Testis (tissue), 2 donors: ENCODE measurements at regions not wholly inside any gene's neighbourhood (a gene's known extent, or its start where the extent isn't known, plus 50 kb on each side); places are given as distances from the start of the nearest gene placed in this dataset.

ENCODE experiments used
- DNase-seq: peaks from one replicate; pipeline ENCODE4 v3.0.0-alpha.2; 2019
- H3K27ac ChIP-seq, 2 donors: fragments of 200-600 bp; sonication (generic); one replicate each; pipeline ENCODE4 v1.5.1; 2019
- H3K27me3 ChIP-seq: fragments of 200-600 bp; sonication (generic); one replicate; pipeline ENCODE4 v1.5.1; 2019
- H3K36me3 ChIP-seq: fragments of 200-600 bp; sonication (generic); one replicate; pipeline ENCODE4 v1.5.1; 2017; ENCODE audit warnings: low read depth; ENCODE audit errors: missing control alignments
- H3K4me1 ChIP-seq: fragments of 200-600 bp; sonication (generic); one replicate; pipeline ENCODE4 v1.5.1; 2019
- H3K4me3 ChIP-seq, 2 donors: fragments of 200-600 bp; sonication (generic); one replicate each; pipeline ENCODE4 v1.5.1; 2017 to 2019
- H3K9me3 ChIP-seq: fragments of 200-600 bp; sonication (generic); one replicate; pipeline ENCODE4 v1.5.1; 2017
- POLR2A ChIP-seq: fragments of 450-650 bp; IDR thresholded peaks from one replicate; pipeline ENCODE4 v1.6.1; 2017; ENCODE audit warnings: antibody characterized with exemption, mild to moderate bottlenecking, moderate library complexity
- WGBS, 2 donors: methylation state at CpG; one replicate each; pipeline ENCODE4 v1.1.5; 2018; 5-methylcytosine and 5-hydroxymethylcytosine counted together
- intact Hi-C: fragments of 100-400 bp; cut with DNase I; formaldehyde crosslinking; loops from one replicate; pipeline ENCODE4 v1.15.1; 2023; ENCODE audit warnings: low total_unique reads
- TF ChIP-seq, protein P1 (sequence below), 3 experiments: fragments of 450-650 bp in 2 of 3; fragments of 200-600 bp in 1 of 3; sonication (generic) in 1 of 3; IDR thresholded peaks; one replicate each; pipeline ENCODE4 v1.5.1; 2016 to 2019; ENCODE audit warnings: antibody characterized with exemption in 3 of 3, mild to moderate bottlenecking in 2 of 3, moderate library complexity in 1 of 3

DNA sequence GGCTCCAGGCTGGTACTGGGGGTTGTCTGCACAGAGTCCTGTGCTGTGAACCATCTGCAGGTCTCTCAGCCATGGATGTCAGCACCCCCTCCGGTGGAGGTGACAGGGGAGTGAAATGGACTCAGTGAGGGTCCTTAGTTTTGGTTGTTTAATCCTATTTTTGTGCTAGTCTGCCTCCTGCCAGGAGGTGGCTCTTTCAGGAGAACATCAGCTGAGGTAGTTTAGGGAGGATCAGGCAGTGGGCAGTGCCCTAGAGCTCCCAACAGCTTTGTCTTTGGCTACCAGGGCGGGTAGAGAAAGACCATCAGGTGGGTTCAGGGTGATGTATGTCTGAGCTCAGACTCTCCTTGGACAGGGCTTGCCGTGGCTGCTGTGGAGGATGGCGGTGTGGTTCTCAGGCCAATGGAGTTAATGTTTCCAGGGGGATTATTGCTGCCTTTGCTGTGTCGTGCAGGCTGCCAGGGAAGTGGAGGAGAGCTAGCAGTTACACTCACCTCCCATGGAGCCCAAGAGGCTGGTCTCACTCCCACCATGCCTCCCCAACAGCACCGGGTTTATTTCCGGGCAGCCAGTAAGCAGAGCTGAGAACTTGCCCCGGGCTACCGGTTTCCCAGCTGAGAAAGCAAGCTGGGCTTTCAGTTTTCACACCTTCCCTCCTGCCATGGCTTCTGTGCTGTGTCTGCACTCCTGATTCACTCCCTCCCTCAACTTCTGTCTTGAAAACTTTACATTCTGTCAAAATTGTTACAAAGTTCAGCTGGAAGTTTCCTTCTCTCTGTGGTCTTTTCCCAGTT lies 563.4 kb downstream of the XIRP2 start:
- Histone ChIP-seq H3K27ac (no peak overlapping the region), H3K4me3 (no peak overlapping the region), H3K9me3 (no peaks in the 10 kb centered on the region), H3K36me3 (no peaks in the 10 kb centered on the region), H3K27me3 (no peaks in the 10 kb centered on the region), H3K4me1 (no peaks in the 10 kb centered on the region)
- TF ChIP-seq POLR2A: no peak
- TF ChIP-seq, protein P1, sequence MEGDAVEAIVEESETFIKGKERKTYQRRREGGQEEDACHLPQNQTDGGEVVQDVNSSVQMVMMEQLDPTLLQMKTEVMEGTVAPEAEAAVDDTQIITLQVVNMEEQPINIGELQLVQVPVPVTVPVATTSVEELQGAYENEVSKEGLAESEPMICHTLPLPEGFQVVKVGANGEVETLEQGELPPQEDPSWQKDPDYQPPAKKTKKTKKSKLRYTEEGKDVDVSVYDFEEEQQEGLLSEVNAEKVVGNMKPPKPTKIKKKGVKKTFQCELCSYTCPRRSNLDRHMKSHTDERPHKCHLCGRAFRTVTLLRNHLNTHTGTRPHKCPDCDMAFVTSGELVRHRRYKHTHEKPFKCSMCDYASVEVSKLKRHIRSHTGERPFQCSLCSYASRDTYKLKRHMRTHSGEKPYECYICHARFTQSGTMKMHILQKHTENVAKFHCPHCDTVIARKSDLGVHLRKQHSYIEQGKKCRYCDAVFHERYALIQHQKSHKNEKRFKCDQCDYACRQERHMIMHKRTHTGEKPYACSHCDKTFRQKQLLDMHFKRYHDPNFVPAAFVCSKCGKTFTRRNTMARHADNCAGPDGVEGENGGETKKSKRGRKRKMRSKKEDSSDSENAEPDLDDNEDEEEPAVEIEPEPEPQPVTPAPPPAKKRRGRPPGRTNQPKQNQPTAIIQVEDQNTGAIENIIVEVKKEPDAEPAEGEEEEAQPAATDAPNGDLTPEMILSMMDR (IDR thresholded peaks at IDR 0.05): no peak
- DNase-seq: no peak
- WGBS, 2 donors: 83 to 87% methylated on average over 6 to 9 of the region's 9 CpGs
- intact Hi-C loops: no loop called here

DNA sequence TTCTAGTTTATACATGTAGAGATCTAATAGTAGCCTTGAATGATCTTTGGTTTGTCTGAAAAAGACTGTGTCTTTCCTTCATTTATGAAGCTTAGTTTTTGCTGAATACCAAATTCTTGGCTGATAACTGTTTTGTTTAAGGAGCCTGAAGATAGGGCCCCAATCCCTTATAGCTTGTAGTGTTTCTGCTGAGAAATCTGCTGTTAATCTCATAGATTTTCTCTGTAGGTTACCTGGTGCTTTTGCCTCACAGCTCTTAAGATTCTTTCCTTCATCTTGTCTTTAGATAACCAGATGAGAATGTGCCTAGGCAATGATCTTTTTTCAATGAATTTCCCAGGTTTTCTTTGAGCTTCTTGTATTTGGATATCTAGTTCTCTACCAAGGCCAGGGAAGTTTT lies 562.1 kb downstream of the XIRP2 start:
- H3K27me3 ChIP-seq: no peaks in the 10 kb centered on the region

DNA sequence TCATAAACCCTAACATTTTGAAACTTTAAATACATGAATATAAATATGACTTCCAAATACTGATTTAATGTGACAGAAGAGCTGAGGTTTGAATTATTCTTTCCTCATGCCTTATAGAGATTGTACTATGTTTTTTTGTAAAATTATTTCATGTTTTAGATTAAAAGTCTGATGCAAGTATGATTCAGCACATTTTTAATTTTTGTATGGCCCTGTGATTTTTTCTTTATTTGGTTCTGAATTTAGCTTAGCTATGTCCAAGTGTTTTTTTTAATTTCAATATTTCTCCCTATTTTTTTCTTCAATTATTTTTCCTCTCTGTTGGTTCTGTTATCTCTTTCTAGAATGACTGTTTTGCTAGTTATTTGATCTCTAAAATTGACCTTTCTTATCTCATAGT lies 552.1 kb downstream of the XIRP2 start:
- no peak for DNase-seq
- TF ChIP-seq, protein P1 (IDR thresholded peaks at IDR 0.05): no peak
- TF ChIP-seq POLR2A: no peak
- Histone ChIP-seq H3K27ac (no peak overlapping the region), H3K4me1 (no peaks in the 10 kb centered on the region), H3K27me3 (no peaks in the 10 kb centered on the region), H3K4me3 (no peak overlapping the region), H3K9me3 (no peaks in the 10 kb centered on the region), H3K36me3 (no peaks in the 10 kb centered on the region)
- intact Hi-C loops: no loop called here

More for the DNA sequence above, 562.1 kb downstream of the XIRP2 start:
- no peaks in the 10 kb centered on the region for H3K9me3 ChIP-seq
- DNase-seq: no peak
- no peaks in the 10 kb centered on the region for H3K4me1 ChIP-seq
- intact Hi-C loops: no loop called here
- H3K36me3 ChIP-seq: no peaks in the 10 kb centered on the region
- H3K27ac ChIP-seq: no peak overlapping the region
- H3K4me3 ChIP-seq: no peak overlapping the region
- TF ChIP-seq POLR2A: no peak
- TF ChIP-seq, protein P1 (IDR thresholded peaks at IDR 0.05): no peak

GRCh38 chr2:167438206-167438605 lies 549.9 kb downstream of the XIRP2 start:
- Histone ChIP-seq H3K4me3 (no peak overlapping the region), H3K27me3 (no peaks in the 10 kb centered on the region), H3K4me1 (no peaks in the 10 kb centered on the region), H3K36me3 (no peaks in the 10 kb centered on the region), H3K9me3 (no peaks in the 10 kb centered on the region), H3K27ac (no peak overlapping the region)
- TF ChIP-seq, protein P1 (IDR thresholded peaks at IDR 0.05): no peak
- no peak for TF ChIP-seq POLR2A
- DNase-seq: no peak
- intact Hi-C loops: no loop called here
- 80 to 81% methylated on average over 2 of the region's 2 CpGs for WGBS, 2 donors

DNA sequence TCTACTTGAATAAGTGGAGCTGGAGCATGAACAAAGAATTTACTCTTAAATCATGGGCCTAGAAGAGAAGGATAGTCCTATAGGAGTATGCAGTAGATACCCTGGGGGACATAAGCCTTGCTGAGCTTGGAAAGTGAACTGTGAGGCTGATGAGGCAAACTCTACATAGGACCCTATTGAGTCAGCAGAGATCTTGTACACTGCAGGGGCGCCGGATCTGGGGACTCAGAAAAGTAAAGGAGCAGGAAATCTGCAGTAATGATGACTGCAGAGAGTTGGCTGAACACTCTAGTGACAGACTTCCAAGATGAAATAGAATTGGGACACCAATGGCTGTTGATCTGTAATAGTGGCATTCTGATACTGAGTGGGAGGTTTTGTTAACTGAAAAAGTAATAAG lies 543.7 kb downstream of the XIRP2 start:
- no peaks in the 10 kb centered on the region for H3K9me3 ChIP-seq
- intact Hi-C loops: no loop called here
- no peak overlapping the region for H3K27ac ChIP-seq
- H3K4me3 ChIP-seq: no peak overlapping the region
- no peaks in the 10 kb centered on the region for H3K27me3 ChIP-seq
- no peaks in the 10 kb centered on the region for H3K36me3 ChIP-seq
- WGBS, 2 donors: 76 to 92% methylated on average over 2 of the region's 2 CpGs
- DNase-seq: no peak
- TF ChIP-seq POLR2A: no peak
- TF ChIP-seq, protein P1 (IDR thresholded peaks at IDR 0.05): no peak
- no peaks in the 10 kb centered on the region for H3K4me1 ChIP-seq
